Neural progenitor cell (in vitro differentiated cells): ENCODE measurements at regions not wholly inside any gene's neighbourhood (a gene's known extent, or its start where the extent isn't known, plus 50 kb on each side); places are given as distances from the start of the nearest gene placed in this dataset.
A peak's percentile ranks its signal among the peaks of the same experiment; 100 is the strongest.

Experiments
- DNase-seq: peaks from one replicate; pipeline ENCODE4 v3.0.0-alpha.2; 2016; ENCODE audit warnings: low spot score
- H2AFZ ChIP-seq: fragments of 200-600 bp; sonication (generic); replicated peaks from 2 replicates; pipeline ENCODE4 v1.6.1; 2016; ENCODE audit warnings: antibody characterized with exemption
- H3F3A ChIP-seq: fragments of 200-600 bp; sonication (generic); 2 replicates; pipeline ENCODE4 v1.6.1; 2016; ENCODE audit warnings: antibody characterized with exemption, low read depth
- H3K27ac ChIP-seq: fragments of 200-600 bp; sonication (generic); 2 replicates; pipeline ENCODE4 v1.5.1; 2016; ENCODE audit warnings: mild to moderate bottlenecking
- H3K27me3 ChIP-seq: fragments of 200-600 bp; sonication (generic); 2 replicates; pipeline ENCODE4 v1.6.1; 2016; ENCODE audit warnings: mild to moderate bottlenecking, moderate library complexity
- H3K36me3 ChIP-seq: fragments of 200-600 bp; sonication (generic); 2 replicates; pipeline ENCODE4 v1.5.1; 2016
- H3K4me1 ChIP-seq: fragments of 200-600 bp; sonication (generic); 2 replicates; pipeline ENCODE4 v1.6.1; 2016; ENCODE audit warnings: mixed run types
- H3K4me2 ChIP-seq: fragments of 200-600 bp; sonication (generic); 2 replicates; pipeline ENCODE4 v1.6.1; 2016
- H3K4me3 ChIP-seq: fragments of 200-600 bp; sonication (generic); 2 replicates; pipeline ENCODE4 v1.5.1; 2016
- H3K79me2 ChIP-seq: fragments of 200-600 bp; sonication (generic); 2 replicates; pipeline ENCODE4 v1.6.1; 2016; ENCODE audit warnings: low read depth
- H3K9ac ChIP-seq: fragments of 200-600 bp; sonication (generic); 2 replicates; pipeline ENCODE4 v1.6.1; 2016
- H3K9me3 ChIP-seq: fragments of 200-600 bp; sonication (generic); 2 replicates; pipeline ENCODE4 v1.5.1; 2016; ENCODE audit warnings: low read depth
- H4K20me1 ChIP-seq: fragments of 200-600 bp; sonication (generic); 2 replicates; pipeline ENCODE4 v1.6.1; 2016; ENCODE audit warnings: low read depth
- H3K27ac Mint-ChIP-seq: 3 replicates; pipeline ENCODE4 v1.8.0; 2021; ENCODE audit warnings: mixed read lengths
- H3K27me3 Mint-ChIP-seq: 2 replicates; pipeline ENCODE4 v1.8.0; 2022; ENCODE audit warnings: low read depth, mild to moderate bottlenecking, inconsistent platforms, moderate library complexity, mixed read lengths; ENCODE audit not compliant: insufficient read depth
- H3K36me3 Mint-ChIP-seq: 3 replicates; pipeline ENCODE4 v1.8.0; 2021; ENCODE audit warnings: mixed read lengths
- H3K4me1 Mint-ChIP-seq: 3 replicates; pipeline ENCODE4 v1.8.0; 2021; ENCODE audit warnings: mixed read lengths
- H3K4me3 Mint-ChIP-seq: 3 replicates; pipeline ENCODE4 v1.8.0; 2021; ENCODE audit warnings: mild to moderate bottlenecking, moderate library complexity, mixed read lengths
- H3K9me3 Mint-ChIP-seq: 3 replicates; pipeline ENCODE4 v1.8.0; 2020; ENCODE audit warnings: mixed read lengths
- EZH2 ChIP-seq: fragments of 200-600 bp; sonication (generic); IDR thresholded peaks from 2 replicates; pipeline ENCODE4 v1.6.1; 2017; ENCODE audit warnings: antibody characterized with exemption, mild to moderate bottlenecking, moderate library complexity
- EZH2phosphoT487 ChIP-seq: fragments of 200-600 bp; sonication (generic); IDR thresholded peaks from 2 replicates; pipeline ENCODE4 v1.6.1; 2017; ENCODE audit warnings: antibody characterized with exemption
- TF ChIP-seq, protein P1 (sequence below): fragments of 200-600 bp; sonication (generic); IDR thresholded peaks from 2 replicates; pipeline ENCODE4 v1.5.1; 2017; ENCODE audit warnings: antibody characterized with exemption, mild to moderate bottlenecking

DNA sequence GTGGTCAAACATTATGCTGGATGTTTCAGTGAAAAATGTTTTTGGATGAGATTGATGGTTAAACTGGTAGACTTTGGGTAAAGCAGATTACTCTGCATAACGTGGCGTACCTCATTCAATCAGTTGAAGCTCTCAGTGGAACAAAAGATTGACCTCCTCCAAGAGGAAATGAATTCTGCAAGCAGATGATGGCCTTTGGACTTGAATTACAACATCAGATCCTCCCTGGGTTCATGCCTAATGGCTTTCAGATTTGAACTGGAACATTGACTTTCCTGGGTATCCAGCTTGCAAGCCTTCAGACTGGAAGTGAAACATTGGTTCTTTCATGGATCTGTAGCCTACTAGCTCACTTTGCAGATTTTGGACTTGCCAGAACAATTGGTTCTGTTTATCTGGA lies 169.3 kb upstream of the MALRD1 start:
- H3K79me2 ChIP-seq: no peaks in the 10 kb centered on the region
- Mint-ChIP-seq H3K36me3 (no peaks in the 10 kb centered on the region), H3K27ac (no peak overlapping the region), H3K4me1 (no peaks in the 10 kb centered on the region), H3K27me3 (peaks cover 5% of the 10 kb centered on the region), H3K9me3 (peaks cover 4% of the 10 kb centered on the region), H3K4me3 (no peak overlapping the region)
- H3K27me3 ChIP-seq: peaks cover 21% of the 10 kb centered on the region
- H3K4me2 ChIP-seq: no peak overlapping the region
- no peak for TF ChIP-seq EZH2
- no peak for TF ChIP-seq EZH2phosphoT487
- TF ChIP-seq, protein P1, sequence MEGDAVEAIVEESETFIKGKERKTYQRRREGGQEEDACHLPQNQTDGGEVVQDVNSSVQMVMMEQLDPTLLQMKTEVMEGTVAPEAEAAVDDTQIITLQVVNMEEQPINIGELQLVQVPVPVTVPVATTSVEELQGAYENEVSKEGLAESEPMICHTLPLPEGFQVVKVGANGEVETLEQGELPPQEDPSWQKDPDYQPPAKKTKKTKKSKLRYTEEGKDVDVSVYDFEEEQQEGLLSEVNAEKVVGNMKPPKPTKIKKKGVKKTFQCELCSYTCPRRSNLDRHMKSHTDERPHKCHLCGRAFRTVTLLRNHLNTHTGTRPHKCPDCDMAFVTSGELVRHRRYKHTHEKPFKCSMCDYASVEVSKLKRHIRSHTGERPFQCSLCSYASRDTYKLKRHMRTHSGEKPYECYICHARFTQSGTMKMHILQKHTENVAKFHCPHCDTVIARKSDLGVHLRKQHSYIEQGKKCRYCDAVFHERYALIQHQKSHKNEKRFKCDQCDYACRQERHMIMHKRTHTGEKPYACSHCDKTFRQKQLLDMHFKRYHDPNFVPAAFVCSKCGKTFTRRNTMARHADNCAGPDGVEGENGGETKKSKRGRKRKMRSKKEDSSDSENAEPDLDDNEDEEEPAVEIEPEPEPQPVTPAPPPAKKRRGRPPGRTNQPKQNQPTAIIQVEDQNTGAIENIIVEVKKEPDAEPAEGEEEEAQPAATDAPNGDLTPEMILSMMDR: no peak
- H3K27ac ChIP-seq: no peak overlapping the region
- no peaks in the 10 kb centered on the region for H4K20me1 ChIP-seq
- no peaks in the 10 kb centered on the region for H3K4me1 ChIP-seq
- no peaks in the 10 kb centered on the region for H3K36me3 ChIP-seq
- H3F3A ChIP-seq: no peaks in the 10 kb centered on the region
- no peak overlapping the region for H3K4me3 ChIP-seq
- no peak overlapping the region for H2AFZ ChIP-seq
- no peak overlapping the region for H3K9ac ChIP-seq
- no peak for DNase-seq
- no peaks in the 10 kb centered on the region for H3K9me3 ChIP-seq

DNA sequence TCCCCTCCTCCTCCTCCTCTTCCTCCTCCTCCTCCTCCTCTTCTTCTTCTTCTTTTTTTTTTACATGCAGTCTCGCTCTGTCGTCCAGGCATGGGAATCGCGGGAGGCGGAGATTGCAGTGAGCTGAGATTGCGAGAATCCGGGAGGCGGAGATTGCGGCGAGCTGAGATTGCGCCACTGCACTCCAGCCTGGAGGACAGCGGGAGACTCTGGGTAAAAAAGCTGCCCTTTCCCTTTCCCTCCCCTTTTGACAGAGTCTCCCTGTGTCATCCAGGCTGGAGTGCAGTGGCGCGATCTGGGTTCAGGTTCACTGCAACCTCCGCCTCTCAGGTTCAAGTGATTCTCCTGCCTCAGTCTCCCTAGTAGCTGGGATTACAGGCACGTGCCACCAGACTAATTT lies 168.1 kb upstream of the MALRD1 start:
- Histone ChIP-seq H3K4me3 (peak overlapping the region; percentile 8), H2AFZ (peak overlapping the region; percentile 80), H3K9me3 (no peaks in the 10 kb centered on the region), H3K79me2 (no peaks in the 10 kb centered on the region), H3K9ac (no peak overlapping the region), H3K4me2 (peak overlapping the region; percentile 18), H3K36me3 (no peaks in the 10 kb centered on the region), H3F3A (no peaks in the 10 kb centered on the region), H3K4me1 (no peaks in the 10 kb centered on the region), H3K27ac (no peak overlapping the region), H3K27me3 (peaks cover 21% of the 10 kb centered on the region), H4K20me1 (no peaks in the 10 kb centered on the region)
- peaks cover 2% of the 10 kb centered on the region for H3K9me3 Mint-ChIP-seq
- no peak overlapping the region for H3K27ac Mint-ChIP-seq
- no peaks in the 10 kb centered on the region for H3K36me3 Mint-ChIP-seq
- peak; percentile 32 for DNase-seq
- H3K27me3 Mint-ChIP-seq: peaks cover 3% of the 10 kb centered on the region
- H3K4me1 Mint-ChIP-seq: no peaks in the 10 kb centered on the region
- TF ChIP-seq EZH2: peak; percentile 41
- no peak for TF ChIP-seq EZH2phosphoT487
- TF ChIP-seq, protein P1: no peak
- no peak overlapping the region for H3K4me3 Mint-ChIP-seq

DNA sequence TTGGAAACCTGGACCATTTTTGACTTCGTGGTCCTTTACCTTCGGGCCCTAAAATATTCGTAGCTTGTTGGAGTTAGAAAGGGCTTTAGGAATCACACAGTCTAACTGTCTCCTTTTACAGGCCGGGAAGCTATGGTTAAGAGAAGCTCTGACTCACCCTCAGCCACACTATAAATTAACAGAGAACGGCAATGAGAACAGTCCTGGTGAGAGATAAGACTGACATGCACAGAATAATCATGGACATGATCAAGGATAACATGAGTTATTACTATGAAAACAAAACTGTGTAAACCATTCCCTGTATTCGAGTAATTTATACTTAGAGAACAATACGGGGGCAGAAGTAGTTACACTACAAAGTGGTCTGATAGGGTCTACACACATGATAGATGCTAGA lies 162.5 kb upstream of the MALRD1 start:
- no peak overlapping the region for H3K4me3 Mint-ChIP-seq

More for the DNA sequence above, 162.5 kb upstream of the MALRD1 start:
- Mint-ChIP-seq H3K27ac (no peak overlapping the region), H3K27me3 (peaks cover 2% of the 10 kb centered on the region), H3K9me3 (peaks cover 2% of the 10 kb centered on the region), H3K36me3 (no peaks in the 10 kb centered on the region), H3K4me1 (no peaks in the 10 kb centered on the region)
- Histone ChIP-seq H3K79me2 (no peaks in the 10 kb centered on the region), H3K27ac (no peak overlapping the region), H2AFZ (no peak overlapping the region), H3F3A (no peaks in the 10 kb centered on the region), H3K9me3 (no peaks in the 10 kb centered on the region), H3K4me3 (no peak overlapping the region), H3K9ac (no peak overlapping the region), H3K36me3 (no peaks in the 10 kb centered on the region), H4K20me1 (no peaks in the 10 kb centered on the region), H3K27me3 (peaks cover 5% of the 10 kb centered on the region), H3K4me2 (no peak overlapping the region), H3K4me1 (no peaks in the 10 kb centered on the region)
- TF ChIP-seq, protein P1: no peak
- TF ChIP-seq EZH2 (no peak), EZH2phosphoT487 (no peak)
- no peak for DNase-seq
